Stimulated activated CD4-positive, alpha-beta T cell treated with anti-CD3 and anti-CD28 coated beads, Interleukin-4, amount 100 ng/mL, for 1 hour (primary cell): ENCODE measurements at regions not wholly inside any gene's neighbourhood (a gene's known extent, or its start where the extent isn't known, plus 50 kb on each side); places are given as distances from the start of the nearest gene placed in this dataset.
"Not testable (repeated sequence)": the region's sequence is repeated elsewhere in the genome, so short reads cannot be mapped to it uniquely, and the experiment has no call there.

ENCODE experiments used
- DNase-seq: peaks from one replicate; pipeline ENCODE4 v3.0.0-alpha.2; 2020

DNA sequence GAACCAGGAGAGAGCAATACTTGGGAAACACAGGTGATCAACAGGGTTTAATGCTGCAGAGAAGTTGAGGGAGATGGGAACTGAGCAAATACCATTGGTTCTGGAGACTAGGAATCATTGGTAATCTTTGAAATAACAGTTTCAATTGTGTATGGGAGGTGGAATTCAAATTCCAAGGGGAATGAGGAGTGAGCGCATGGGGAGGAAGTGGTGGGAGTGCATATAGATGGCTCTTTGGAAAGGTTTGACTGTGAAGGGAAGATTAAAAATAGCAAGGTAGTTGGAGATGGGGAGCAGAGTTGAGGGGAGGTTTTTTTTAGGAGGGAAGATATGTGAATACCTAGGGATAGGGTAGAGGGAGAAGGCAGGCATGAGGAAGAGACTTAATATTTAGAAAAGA lies 51.1 kb upstream of the ROPN1 start:
- no peak for DNase-seq

DNA sequence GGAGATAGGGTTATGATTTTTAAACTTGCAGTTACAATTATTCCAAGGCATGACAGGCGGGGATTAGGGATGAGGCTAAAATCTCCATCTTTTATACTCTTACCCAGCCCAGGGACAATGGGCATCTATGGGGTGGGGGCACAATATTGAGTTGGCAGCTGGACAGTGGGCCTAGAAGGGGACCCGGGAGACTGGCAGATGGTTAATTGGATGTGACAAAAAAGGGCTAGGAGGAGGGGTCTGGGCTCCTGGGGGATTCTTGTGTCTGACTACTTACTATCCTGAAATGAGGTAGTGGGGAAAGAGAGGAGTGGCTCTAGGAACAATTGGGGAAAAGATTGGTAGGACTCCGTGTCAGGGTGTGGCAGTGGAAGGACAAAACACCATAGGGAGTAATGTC lies 53.0 kb upstream of the ROPN1 start:
- no peak for DNase-seq

DNA sequence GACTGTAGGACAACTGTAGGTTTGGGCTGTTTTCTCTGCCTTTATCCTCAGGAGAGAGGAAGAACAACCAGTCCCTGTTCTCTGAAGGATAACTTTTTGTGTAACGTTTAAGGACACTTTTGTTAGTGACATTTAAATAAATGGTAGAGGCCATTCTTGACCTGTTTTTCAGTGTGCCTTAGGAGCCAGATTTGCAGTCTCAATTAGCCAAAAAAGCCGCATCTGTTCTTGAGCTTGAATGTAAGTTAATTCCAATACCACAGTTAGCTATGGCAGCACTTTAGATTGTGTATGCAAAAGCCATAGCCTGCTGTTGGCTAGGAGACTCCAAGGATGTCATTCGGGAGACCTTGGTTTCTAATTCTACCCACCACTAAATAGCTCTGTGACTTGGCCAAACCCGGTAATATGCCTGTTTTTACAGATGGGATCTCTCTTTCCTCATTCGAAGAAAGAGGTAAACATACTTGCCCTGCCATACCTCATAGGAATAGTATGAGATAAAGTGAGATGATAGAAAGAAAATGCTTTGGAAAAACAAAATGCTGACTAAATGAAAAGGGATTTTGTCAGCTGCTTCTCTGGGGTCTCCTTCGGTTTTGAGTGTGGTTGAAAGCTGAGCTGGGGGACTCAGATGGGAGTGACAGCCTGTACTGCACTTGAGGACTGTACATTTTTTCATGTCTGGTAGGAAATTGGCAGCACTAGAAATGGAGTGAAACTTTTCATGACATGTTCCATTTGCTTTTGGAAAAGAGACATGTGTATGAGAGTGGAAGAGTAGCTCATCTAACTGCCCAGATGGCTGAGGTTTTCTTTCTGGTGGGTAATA lies 57.3 kb upstream of the ROPN1 start:
- no peak for DNase-seq

DNA sequence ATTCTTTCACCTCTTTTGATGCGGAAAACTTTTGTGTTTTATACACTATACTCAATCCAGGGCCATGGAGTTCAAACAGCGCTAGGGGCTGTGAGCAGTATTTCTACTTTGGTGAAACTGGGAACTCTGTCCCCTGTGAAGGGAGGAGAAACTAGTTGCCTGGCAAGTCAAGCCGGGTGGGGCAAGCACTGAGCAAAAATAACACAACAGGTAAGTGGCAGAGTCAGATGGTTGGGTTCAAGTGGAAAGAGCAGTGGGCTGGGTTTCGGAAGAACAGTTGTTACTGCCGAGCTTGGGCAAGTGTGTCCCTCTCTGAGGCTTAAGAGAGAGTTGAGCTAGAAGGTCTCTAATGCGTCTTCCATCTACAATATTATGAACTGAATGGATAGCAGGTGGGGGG lies 59.7 kb upstream of the ROPN1 start:
- DNase-seq: no peak

GRCh38 chr3:124053871-124054270 lies 61.9 kb upstream of the ROPN1 start:
- DNase-seq: no peak

DNA sequence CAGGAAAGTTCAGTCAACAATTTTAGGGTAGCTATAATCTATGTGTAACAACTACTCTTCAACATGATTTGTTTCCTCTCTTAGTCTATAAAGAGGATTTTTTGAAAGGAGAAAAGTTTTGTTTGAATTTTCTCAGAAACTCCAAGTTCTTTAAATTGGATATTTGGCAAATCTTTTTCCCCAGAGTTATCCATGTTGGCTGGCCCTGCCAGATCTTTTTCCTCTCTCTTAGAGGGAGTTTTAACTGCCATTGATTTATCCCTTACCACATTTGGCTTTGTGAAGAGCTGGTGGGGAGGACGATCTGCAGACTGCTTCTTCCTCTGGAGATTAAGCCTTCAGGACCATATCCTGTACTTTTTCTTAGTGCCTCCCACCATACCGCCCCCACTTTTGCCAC lies 64.9 kb upstream of the ROPN1 start:
- DNase-seq: no peak

DNA sequence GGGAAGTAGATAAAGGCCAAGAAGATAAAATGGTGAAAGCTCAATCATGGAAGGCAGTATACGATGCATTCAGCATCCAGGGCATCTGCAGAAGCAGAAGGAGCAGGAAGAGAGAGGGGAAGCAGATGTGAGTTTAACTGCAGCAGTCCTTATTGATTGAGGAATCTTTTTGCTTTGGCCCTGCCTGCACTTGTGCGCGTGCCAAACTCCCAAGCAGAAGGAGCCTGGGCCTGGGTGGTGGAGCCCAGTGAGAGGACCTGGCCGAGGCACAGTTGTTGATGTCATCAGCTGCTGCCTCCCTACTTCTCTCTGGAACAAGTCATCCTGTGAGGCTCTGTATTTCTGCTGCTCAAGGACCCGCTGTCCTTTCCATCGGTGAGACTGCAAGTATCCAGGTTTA lies 65.5 kb upstream of the ROPN1 start:
- no peak for DNase-seq

DNA sequence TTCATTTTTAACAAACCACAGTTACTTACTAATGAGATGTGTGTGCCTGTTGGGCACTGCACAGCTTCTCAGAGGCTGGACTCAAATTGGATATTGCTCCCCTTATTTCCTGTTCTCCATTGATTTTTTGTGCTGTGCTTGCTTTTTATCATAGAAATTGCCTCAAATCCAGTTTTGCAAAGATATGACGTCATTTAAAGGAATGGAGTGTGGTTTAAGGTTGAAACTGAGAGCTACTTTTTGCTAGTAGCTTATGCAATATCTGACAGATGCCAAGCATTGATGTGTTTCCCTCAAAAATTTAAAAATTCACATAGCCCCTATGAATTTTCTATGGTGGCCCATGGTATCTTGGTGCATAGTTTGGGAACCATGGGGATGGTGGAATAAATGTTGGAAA lies 67.7 kb upstream of the ROPN1 start:
- no peak for DNase-seq

DNA sequence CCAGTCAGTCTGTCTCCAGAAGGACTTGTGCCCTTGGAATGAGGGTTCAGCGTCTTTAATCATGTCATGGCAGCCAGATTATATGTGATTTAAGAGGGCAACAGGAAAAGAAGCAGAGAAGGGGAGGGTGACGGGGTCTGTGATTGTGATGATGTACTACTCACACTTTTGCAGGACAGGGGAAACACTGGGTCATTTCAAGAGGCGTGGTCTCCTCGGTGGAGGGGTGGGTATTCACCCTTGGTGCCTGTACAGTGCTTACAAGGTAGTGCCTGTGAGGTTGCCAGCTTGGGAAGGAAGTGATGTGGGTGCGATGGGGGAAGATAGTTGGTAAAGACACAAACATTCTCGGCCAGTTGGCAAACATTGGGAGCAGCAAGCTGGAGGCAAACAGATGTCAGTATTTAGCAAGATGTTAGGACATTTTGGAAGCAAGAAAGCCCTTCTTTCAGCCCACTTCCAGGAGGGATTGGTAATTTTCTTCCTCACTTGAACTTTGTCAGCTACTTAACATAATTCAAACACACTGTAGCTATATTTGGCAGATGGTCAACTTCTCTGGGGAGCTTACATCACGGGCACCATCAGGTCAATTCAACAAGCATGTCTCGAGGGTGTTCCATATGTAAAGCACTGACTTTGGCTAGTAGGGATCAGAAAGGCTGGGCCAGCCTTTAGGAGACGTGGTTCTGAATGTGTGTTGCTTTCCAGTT lies 71.4 kb upstream of the ROPN1 start:
- DNase-seq: no peak

DNA sequence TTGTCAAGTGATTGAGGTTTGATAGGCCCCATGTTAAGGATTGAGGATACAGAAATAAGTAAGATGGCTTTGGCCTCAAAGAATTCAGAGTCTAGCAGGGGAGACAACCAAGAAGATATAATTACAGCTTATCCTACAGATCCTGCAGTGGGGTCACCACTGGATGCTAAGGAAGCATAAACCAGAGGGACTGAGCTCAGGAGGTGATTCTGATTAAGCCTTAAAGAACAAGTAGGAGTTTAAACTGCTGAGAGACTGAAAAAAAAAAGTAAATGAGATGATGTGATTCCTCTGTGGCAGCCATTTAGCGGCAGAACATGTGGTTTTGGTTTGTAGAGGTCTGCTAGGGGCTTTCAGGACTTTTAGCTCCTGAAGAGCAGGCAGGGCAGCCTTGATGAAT lies 72.1 kb upstream of the ROPN1 start:
- no peak for DNase-seq

- not testable (repeated sequence) for DNase-seq
Measured at GRCh38 chr3:124066543-124066942, 74.6 kb upstream of the ROPN1 start.

GRCh38 chr3:124069706-124070105 lies 77.8 kb upstream of the ROPN1 start:
- DNase-seq: not testable (repeated sequence)

- DNase-seq: not testable (repeated sequence)
Measured at GRCh38 chr3:124075090-124075489, 83.2 kb upstream of the ROPN1 start.

DNA sequence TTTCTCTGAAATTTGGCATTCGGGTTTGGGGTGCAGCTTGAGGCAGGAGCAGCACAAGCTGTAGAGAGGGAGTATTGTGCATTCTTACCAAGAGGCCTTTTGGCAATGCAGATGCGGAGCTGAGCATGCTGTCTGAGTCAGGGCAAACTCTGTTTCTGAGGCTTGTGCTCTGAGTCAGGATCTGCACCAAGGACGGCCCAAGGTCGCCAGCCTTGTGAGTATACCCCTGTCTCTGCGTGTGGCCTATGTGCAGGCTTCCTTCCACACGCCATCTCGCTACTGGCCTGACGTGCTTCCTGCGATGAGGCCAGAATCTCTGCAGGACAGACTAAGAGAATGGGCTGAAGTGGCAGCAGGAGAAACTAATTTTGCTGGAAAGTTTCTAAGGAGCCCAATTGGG lies 83.8 kb upstream of the ROPN1 start:
- DNase-seq: no peak

- DNase-seq: no peak
Measured at GRCh38 chr3:124076235-124076634, 84.3 kb upstream of the ROPN1 start.

DNA sequence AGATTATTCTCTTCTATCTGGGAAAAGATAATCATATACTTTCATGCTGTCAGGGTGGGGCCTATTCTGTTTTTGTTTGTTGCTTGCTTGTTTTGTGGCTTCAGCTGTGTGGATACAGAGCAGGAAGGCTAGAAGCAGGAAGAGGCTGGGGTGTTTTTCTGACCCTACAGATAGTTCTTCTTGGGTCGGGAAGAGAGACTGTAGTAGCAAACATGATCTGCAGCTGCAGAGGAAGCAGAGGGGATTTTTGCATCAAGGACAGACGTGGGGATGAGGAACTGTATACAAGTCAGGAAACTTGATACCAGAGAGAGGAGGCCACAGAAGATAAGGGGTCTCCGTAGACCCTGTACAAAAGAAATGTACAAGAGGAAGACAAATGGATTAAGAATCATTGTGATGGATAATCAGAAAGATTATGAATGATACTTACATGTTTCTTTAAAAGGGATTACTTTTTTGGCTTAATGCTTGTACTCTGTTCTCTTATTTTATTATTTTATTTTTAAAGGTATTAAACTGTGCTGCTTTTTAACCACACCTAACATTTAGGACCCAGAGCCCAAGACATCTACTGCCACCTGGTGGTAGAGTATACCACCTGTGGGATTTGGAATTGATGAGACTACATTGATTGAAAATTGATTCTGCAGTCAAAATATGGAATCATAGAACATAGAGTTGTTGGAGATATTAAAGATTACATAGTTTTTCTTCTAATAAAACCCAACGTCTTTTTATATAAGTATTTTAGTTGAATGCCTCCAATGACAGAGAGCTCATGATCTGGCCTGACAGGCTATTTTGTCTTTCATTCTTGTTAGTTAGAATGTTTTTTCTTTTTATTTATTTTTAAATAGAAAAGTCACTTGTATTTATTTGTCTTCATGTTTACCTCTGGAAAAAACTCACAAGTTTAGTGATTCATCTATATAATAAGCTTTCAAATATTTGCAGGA lies 87.3 kb upstream of the ROPN1 start:
- no peak for DNase-seq

DNA sequence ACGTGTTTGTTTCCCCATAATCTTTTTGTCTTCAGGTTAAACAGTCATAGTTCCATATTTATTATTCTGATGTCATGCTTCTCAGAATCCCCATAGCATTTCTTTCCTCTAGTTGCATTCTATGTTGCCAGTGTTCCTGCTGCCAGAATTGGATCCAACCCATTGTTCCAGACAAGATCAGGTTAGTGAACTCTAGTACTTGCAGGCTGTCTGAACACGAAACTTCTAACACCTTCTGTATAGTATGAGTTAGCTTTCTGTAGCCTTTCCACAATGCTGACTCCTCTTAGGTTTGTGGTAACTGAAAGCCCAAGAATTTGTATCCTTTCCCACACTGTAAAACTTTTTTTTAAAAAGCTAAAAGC lies 88.0 kb upstream of the ROPN1 start:
- DNase-seq: no peak

- no peak for DNase-seq
Measured at GRCh38 chr3:124082343-124082742, 90.4 kb upstream of the ROPN1 start.

- no peak for DNase-seq
Measured at GRCh38 chr3:124084022-124084881, 92.3 kb upstream of the ROPN1 start.

- DNase-seq: no peak
Measured at GRCh38 chr3:124088801-124089200, 96.9 kb upstream of the ROPN1 start.

GRCh38 chr3:124089214-124089613 lies 97.3 kb upstream of the ROPN1 start:
- DNase-seq: no peak

DNA sequence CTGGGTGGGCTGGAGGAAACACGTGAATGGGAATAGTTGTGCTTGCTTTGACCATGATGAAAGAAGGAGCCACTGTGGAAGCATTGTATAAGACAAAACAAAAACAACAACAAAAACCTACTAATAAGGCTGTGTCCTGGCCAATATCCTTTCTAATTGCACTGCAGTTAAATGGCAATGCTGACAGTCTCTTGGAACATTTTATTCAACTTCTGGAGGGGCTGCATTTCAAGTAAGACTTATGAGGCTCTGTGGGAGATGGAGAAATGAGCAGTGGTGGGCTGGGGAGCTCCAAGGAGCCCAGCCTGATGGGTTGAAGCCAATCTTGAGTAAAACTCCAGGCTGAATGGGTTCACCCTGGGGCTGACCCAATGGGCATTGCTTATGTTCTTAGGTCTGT lies 99.8 kb upstream of the ROPN1 start:
- no peak for DNase-seq
